Right kidney (tissue), 1 donor: ENCODE measurements at regions not wholly inside any gene's neighbourhood (a gene's known extent, or its start where the extent isn't known, plus 50 kb on each side); places are given as distances from the start of the nearest gene placed in this dataset.

Experiments used
- DNase-seq: peaks from one replicate; pipeline ENCODE4 v3.0.0-alpha.2; 2016

- DNase-seq, result no peak
Measured at GRCh38 chr2:7900593-7900992, 781.3 kb upstream of the ID2 start.

DNA sequence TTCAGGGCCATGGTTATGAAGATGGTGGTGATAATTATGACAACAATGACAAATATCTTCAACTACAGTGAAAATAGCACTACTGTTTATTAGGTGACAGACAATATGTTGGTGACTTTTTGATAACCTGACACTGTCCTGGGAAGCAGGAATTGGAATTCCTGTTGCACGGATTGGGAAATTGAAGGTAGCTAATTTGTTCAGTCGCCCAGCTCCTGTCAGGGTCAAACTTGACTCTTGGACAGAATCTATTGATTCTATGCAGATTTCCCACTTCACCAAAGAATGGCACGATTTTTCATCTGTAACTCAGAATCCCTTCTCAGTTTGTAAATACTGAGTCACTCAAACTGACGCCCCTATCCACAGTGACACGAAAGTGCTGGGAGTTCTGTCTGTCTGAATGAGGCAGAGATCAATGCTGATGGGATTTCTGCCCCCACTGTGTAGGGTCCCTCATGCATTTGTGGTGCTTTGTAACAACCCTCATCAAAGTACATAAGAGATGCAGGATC, 779.5 kb upstream of the ID2 start:
- no peak for DNase-seq

DNA sequence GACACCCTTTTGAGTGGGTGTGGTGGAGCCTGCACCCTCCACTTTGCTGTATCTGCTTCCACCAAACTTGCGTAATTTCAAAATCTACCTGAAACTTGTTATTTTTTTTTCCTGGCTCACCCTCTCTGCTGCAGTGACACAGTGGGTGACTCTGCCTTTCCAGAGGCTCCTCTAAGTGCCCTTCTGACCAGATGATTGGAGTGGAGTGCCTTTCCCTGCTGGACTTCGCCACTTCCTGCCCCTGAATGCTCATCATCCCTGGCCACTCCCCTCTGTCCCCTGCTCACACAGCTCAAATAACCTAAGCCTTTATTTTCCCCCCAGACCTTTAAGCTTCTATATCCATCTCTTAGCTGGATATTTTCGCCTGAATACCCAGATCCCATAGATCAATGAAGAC, 777.5 kb upstream of the ID2 start:
- DNase-seq, result no peak

DNA sequence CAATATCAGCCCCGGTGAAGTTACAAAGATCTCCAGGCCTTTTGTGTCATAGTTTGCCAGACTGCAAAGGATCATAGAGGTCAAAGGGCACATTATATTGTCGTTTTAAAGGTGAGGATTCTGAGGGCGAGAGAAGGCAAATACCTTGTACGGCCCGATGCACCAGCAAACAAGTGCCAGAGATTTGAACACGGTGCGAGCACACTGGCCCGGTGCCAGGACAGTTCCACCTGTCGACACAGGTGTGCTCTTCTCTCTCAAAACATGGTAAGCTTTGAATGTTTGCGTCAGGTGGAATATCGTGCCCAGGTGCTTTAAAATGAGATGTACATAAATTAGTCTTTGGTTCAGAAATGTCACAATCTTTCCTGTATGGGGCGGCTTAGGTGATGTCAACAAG, 776.1 kb upstream of the ID2 start:
- DNase-seq, result no peak

- no peak for DNase-seq
Measured at GRCh38 chr2:7906431-7906830, 775.4 kb upstream of the ID2 start.

DNA sequence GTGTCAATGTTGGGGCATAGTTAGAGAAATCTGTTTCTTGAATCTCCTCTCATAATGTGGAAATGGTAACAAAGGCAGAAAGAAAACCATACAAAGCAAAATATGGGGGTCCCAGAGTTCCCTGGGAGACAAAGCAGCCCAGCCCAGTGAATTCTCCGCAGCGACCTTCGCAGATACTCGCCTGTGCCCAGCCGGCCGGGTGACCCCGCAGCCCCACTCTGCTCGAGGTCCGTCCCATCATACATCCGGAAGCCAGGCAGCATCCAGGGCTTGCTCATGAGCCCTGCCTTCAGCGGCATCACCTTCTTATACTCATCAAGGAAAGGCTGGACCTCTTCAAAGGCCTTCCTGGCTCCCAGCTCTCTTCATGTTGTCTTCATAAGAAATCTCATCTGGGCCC, 774.8 kb upstream of the ID2 start:
- DNase-seq, result no peak

DNA sequence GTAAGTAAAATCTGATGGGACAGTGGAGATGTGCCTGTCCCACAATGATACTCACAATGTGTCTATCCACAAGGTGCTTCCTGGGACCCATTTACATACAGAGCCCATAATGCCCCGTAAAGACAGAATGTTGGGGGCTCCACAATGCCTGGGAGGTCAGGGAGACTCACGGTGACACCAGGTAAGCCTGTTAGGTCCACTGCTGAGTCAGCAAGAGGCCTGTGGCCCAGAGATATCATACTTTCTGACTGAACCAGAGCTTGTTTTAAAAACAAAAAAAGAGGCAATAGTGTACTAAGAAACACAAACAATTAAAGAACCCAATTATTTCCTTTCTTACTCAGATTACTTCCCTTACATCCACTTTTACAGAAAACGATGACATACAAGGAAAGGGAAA, 771.1 kb upstream of the ID2 start:
- no peak for DNase-seq

DNA sequence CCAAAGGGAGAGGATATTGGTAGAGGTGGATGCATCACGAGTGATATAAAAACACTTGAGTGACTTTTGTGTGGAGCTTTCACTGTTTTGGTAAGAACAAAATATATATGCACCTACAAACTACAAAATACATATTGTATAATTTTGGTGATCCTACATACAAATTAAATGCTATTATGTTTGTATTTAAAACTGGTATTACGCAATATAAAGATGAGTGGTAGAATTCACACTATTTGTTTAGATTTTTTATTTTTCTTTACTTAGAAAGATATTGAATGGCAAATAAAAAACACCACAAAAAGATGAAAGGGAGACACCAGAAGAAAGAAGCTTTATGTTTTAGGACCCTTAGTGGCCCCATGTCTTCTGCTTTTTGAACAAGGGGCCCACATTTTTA, 770.7 kb upstream of the ID2 start:
- no peak for DNase-seq

GRCh38 chr2:7913974-7914373, 767.9 kb upstream of the ID2 start:
- peak; percentile 41 for DNase-seq

GRCh38 chr2:7915302-7916091, 766.4 kb upstream of the ID2 start:
- no peak for DNase-seq

GRCh38 chr2:7916670-7917069, 765.2 kb upstream of the ID2 start:
- DNase-seq, result no peak

GRCh38 chr2:7919510-7919909, 762.3 kb upstream of the ID2 start:
- no peak for DNase-seq

- DNase-seq, result no peak
Measured at GRCh38 chr2:7924023-7924762, 757.7 kb upstream of the ID2 start.

- no peak for DNase-seq
Measured at GRCh38 chr2:7925506-7925905, 756.4 kb upstream of the ID2 start.

GRCh38 chr2:7927691-7928090, 754.2 kb upstream of the ID2 start:
- DNase-seq, result no peak

- DNase-seq, result no peak
Measured at GRCh38 chr2:7929281-7929680, 752.6 kb upstream of the ID2 start.

GRCh38 chr2:7930800-7931635, 750.8 kb upstream of the ID2 start:
- no peak for DNase-seq

GRCh38 chr2:7931808-7932207, 750.0 kb upstream of the ID2 start:
- no peak for DNase-seq

DNA sequence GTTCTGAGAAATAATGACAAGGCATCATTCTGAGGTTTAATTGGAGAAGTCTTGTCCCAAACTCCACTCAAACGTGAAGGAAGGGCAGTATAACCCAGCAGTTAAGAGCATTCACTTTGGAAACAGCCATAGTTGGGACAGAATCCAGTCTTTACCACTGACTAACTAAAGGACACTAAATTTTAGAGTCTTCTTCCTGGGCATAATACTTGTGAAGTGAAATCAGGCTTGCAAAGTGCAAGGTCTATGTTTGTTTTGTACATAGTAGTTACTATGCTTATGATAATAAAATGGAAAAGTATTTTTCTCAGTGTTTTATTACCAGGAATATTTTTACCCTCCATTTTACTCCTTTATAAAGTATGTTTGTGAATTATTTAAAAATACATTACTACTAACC, 748.2 kb upstream of the ID2 start:
- DNase-seq, result no peak

GRCh38 chr2:7934476-7934875, 747.4 kb upstream of the ID2 start:
- DNase-seq, result no peak

GRCh38 chr2:7937082-7937481, 744.8 kb upstream of the ID2 start:
- DNase-seq, result no peak

DNA sequence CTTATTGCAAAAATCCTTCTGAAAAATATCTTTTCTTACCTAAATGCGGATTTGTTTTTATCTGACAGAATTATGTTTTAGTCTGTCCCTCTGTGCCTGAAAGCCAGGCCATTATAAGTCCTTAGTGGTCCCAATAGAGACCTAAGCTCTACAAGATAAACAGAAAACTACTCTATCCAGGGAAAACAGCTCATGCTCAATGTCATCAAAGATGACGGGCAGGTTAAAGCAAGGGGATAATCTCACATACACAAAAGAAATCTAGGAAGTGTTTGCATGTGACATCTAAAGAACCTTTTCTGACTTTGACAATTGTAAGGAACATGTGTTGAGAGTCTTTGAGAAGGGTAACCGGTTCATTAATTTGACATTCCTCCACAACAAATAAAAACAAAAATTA, 741.1 kb upstream of the ID2 start:
- DNase-seq, result no peak

- no peak for DNase-seq
Measured at GRCh38 chr2:7943446-7943845, 738.4 kb upstream of the ID2 start.
